ENCODE measurements at regions not wholly inside any gene's neighbourhood (a gene's known extent, or its start where the extent isn't known, plus 50 kb on each side); places are given as distances from the start of the nearest gene placed in this dataset.

DNA sequence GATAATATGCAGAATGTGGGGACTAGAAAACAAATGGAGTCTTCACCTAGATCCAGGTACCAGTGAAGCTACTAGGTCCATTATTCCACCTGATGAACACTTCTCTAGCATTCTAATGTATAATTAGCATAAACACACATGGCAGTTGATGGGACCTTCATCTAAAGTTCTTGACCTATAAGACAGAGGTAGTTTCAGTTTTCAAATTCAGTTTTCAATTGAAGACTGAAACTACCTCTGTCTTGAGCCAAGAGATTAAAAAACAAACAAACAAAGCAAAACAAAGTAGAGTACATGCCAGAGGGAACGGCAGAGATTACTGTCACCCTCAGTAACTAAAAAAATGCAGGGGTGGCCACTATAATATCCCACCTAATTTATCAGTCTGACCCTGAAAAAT lies 199.9 kb upstream of the NEIL3 start:
- no peak for DNase-seq (ENCODE audit: low read depth)
- no peak overlapping the region for H3K4me3 ChIP-seq (ENCODE audit: low read depth, low read length)
- TF ChIP-seq, protein P1, sequence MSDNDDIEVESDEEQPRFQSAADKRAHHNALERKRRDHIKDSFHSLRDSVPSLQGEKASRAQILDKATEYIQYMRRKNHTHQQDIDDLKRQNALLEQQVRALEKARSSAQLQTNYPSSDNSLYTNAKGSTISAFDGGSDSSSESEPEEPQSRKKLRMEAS (IDR thresholded peaks at IDR 0.05; ENCODE audit: low read depth, low read length), result no peak
- TF ChIP-seq MYC (IDR thresholded peaks at IDR 0.05; ENCODE audit: low read depth, low read length), result no peak
- TF ChIP-seq POLR2A (IDR thresholded peaks at IDR 0.05; ENCODE audit: extremely low read depth, insufficient read length), result no peak
- TF ChIP-seq, protein P2, sequence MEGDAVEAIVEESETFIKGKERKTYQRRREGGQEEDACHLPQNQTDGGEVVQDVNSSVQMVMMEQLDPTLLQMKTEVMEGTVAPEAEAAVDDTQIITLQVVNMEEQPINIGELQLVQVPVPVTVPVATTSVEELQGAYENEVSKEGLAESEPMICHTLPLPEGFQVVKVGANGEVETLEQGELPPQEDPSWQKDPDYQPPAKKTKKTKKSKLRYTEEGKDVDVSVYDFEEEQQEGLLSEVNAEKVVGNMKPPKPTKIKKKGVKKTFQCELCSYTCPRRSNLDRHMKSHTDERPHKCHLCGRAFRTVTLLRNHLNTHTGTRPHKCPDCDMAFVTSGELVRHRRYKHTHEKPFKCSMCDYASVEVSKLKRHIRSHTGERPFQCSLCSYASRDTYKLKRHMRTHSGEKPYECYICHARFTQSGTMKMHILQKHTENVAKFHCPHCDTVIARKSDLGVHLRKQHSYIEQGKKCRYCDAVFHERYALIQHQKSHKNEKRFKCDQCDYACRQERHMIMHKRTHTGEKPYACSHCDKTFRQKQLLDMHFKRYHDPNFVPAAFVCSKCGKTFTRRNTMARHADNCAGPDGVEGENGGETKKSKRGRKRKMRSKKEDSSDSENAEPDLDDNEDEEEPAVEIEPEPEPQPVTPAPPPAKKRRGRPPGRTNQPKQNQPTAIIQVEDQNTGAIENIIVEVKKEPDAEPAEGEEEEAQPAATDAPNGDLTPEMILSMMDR (IDR thresholded peaks at IDR 0.05; ENCODE audit: low read depth, low read length), result no peak

DNA sequence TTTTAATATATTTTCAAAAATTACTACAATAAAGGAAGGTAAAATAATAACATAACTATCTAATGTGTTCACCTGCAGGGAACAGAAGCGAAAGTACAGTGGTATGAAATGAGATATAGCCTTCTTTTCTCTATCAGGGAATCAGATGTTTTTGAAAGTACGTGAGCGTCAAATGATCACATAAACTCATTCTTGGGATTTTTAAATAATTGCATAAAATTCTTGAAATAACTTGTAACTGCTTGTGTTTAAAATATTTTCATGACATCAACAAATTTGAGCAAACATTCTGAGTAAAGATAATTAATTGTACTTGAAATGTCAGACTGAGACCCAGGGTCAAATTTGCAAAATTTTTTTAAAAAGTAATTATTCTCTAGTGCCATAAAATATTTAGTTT lies 193.5 kb upstream of the NEIL3 start:
- TF ChIP-seq, protein P2 (IDR thresholded peaks at IDR 0.05; ENCODE audit: low read depth, low read length), result no peak
- TF ChIP-seq POLR2A (IDR thresholded peaks at IDR 0.05; ENCODE audit: extremely low read depth, insufficient read length) (no peak), MYC (IDR thresholded peaks at IDR 0.05; ENCODE audit: low read depth, low read length) (no peak)
- TF ChIP-seq, protein P1 (IDR thresholded peaks at IDR 0.05; ENCODE audit: low read depth, low read length), result no peak
- DNase-seq (ENCODE audit: low read depth), result no peak
- H3K4me3 ChIP-seq (ENCODE audit: low read depth, low read length), result no peak overlapping the region

DNA sequence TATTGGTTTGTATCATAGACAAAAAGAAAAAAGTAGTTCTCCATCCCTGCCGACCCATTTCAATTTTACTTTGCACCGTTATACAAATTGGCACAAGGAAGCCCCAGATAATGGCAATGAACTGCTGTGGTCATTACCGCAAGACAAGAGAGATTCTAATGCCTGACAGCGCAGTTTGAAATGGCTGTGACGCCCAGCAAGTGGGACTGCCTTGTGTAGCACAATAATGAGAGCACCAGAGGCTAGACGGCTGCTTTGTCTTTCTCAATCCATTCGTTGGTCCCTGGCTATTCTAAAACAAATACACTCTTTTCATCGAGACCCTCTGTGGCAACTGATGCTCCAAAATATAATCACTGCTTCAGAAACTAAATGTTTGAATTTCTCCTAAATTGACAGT lies 192.4 kb upstream of the NEIL3 start:
- H3K4me3 ChIP-seq (ENCODE audit: low read depth, low read length), result no peak overlapping the region
- no peak for DNase-seq (ENCODE audit: low read depth)
- TF ChIP-seq MYC (IDR thresholded peaks at IDR 0.05; ENCODE audit: low read depth, low read length) (no peak), POLR2A (IDR thresholded peaks at IDR 0.05; ENCODE audit: extremely low read depth, insufficient read length) (no peak)
- TF ChIP-seq, protein P2 (IDR thresholded peaks at IDR 0.05; ENCODE audit: low read depth, low read length), result no peak
- TF ChIP-seq, protein P1 (IDR thresholded peaks at IDR 0.05; ENCODE audit: low read depth, low read length), result no peak

DNA sequence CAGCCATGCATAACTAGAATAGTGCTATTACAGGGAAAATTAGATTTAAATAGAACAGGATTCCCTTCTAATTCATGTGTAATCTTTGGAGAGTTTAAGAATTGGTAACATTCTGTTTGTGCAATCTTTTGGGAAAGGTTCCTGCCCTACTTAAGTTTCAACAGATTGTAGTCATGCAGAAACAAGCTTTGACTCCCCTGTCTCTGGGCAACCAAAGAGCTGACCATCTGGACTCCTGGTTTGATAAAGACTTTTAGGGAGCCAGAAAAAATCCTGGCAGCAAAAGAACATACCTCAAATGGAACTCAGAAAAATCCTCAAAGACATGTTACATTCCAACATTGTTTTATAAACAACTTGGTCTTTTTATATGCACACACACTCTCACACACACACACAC lies 191.1 kb upstream of the NEIL3 start:
- DNase-seq (ENCODE audit: low read depth), result no peak
- TF ChIP-seq, protein P2 (IDR thresholded peaks at IDR 0.05; ENCODE audit: low read depth, low read length), result no peak
- no peak overlapping the region for H3K4me3 ChIP-seq (ENCODE audit: low read depth, low read length)

DNA sequence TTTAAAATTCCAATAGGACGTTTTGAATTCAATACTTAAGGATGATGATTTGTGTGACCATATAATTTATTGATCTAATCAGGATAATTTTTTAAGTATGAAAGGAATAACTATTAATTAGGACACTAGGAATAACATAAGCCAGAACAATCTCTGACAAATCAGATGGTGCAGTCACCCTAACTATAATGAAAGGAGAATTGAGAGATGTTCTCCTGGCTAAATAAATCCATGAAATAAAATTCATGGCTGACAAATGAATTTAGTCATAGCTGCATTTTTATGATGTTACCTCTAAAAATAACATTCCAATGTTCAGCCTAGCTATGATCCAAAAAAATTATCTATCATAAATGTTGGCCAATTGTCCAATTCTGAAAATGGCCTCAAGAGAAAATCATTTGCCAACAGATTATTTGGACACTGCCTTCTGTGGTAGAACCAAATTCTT lies 190.6 kb upstream of the NEIL3 start:
- no peak for TF ChIP-seq POLR2A (IDR thresholded peaks at IDR 0.05; ENCODE audit: extremely low read depth, insufficient read length)
- TF ChIP-seq MYC (IDR thresholded peaks at IDR 0.05; ENCODE audit: low read depth, low read length), result no peak
- TF ChIP-seq, protein P2 (IDR thresholded peaks at IDR 0.05; ENCODE audit: low read depth, low read length), result no peak
- TF ChIP-seq, protein P1 (IDR thresholded peaks at IDR 0.05; ENCODE audit: low read depth, low read length), result no peak
- no peak overlapping the region for H3K4me3 ChIP-seq (ENCODE audit: low read depth, low read length)
- DNase-seq (ENCODE audit: low read depth), result no peak

DNA sequence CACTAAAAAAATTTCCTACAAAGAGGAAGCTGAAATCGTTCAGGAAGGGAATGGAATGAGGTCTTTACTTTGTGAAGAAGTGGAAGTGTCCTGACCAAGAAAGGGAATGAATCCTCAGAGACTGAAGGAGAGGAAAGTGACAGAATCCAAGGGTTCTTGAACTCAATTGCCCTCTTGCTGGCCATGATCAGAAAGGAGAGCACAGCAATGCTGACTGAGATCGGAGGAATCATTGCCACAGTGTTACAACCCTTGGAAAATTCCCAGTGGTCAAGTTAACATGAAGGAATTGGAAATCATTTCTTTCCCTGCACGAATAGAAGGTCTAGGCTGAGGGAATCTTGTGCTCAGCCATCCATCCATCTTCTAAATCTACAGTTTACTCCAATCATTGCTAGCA lies 190.0 kb upstream of the NEIL3 start:
- DNase-seq (ENCODE audit: low read depth), result no peak
- H3K4me3 ChIP-seq (ENCODE audit: low read depth, low read length), result no peak overlapping the region
- TF ChIP-seq, protein P2 (IDR thresholded peaks at IDR 0.05; ENCODE audit: low read depth, low read length), result no peak
- TF ChIP-seq, protein P1 (IDR thresholded peaks at IDR 0.05; ENCODE audit: low read depth, low read length), result no peak
- no peak for TF ChIP-seq POLR2A (IDR thresholded peaks at IDR 0.05; ENCODE audit: extremely low read depth, insufficient read length)
- TF ChIP-seq MYC (IDR thresholded peaks at IDR 0.05; ENCODE audit: low read depth, low read length), result no peak

All from NB4 (cell line).